Upper lobe of left lung (tissue), 4 donors: ENCODE measurements at regions not wholly inside any gene's neighbourhood (a gene's known extent, or its start where the extent isn't known, plus 50 kb on each side); places are given as distances from the start of the nearest gene placed in this dataset.

ENCODE experiments used
- EP300 ChIP-seq, 4 donors: sonication (generic); formaldehyde crosslinking; IDR thresholded peaks; one replicate each; pipeline ENCODE4 v1.5.1; 2017; ENCODE audit warnings: antibody characterized with exemption in 4 of 4, control low read depth in 2 of 4
- POLR2A ChIP-seq, 4 donors: fragments of 450-650 bp; IDR thresholded peaks; one replicate each; pipeline ENCODE4 v1.5.1; 2016 to 2017; ENCODE audit warnings: antibody characterized with exemption in 4 of 4, mild to moderate bottlenecking in 2 of 4
- TF ChIP-seq, protein P1 (sequence below), 6 experiments: fragments of 450-650 bp in 4 of 6; fragments of 200-600 bp in 2 of 6; sonication (generic) in 2 of 6; IDR thresholded peaks; one replicate each; pipeline ENCODE4 v1.5.1; 2016 to 2019; ENCODE audit warnings: antibody characterized with exemption in 6 of 6

DNA sequence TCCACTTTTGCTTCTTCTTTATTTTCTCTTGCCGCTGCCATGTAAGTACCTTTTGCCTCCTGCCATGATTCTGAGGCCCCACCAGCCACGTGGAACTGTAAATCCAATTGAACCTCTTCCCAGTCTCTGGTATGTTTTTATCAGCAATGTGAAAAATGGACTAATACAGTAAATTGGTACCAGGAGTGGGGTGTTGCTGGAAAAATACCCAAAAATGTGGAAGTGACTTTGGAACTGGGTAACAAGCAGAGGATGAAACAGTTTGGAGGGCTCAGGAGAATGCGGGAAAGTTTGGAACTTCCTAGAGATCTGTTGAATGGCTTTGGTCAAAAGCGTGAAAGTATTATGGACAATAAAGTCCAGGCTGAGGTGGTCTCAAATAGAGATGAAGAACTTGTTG lies 670.3 kb upstream of the ZWINT start:
- TF ChIP-seq POLR2A (IDR thresholded peaks at IDR 0.05) = no peak
- TF ChIP-seq, protein P1, sequence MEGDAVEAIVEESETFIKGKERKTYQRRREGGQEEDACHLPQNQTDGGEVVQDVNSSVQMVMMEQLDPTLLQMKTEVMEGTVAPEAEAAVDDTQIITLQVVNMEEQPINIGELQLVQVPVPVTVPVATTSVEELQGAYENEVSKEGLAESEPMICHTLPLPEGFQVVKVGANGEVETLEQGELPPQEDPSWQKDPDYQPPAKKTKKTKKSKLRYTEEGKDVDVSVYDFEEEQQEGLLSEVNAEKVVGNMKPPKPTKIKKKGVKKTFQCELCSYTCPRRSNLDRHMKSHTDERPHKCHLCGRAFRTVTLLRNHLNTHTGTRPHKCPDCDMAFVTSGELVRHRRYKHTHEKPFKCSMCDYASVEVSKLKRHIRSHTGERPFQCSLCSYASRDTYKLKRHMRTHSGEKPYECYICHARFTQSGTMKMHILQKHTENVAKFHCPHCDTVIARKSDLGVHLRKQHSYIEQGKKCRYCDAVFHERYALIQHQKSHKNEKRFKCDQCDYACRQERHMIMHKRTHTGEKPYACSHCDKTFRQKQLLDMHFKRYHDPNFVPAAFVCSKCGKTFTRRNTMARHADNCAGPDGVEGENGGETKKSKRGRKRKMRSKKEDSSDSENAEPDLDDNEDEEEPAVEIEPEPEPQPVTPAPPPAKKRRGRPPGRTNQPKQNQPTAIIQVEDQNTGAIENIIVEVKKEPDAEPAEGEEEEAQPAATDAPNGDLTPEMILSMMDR (IDR thresholded peaks at IDR 0.05) = no peak
- TF ChIP-seq EP300 (IDR thresholded peaks at IDR 0.05) = no peak
